ENCODE measurements at regions not wholly inside any gene's neighbourhood (a gene's known extent, or its start where the extent isn't known, plus 50 kb on each side); places are given as distances from the start of the nearest gene placed in this dataset.

DNA sequence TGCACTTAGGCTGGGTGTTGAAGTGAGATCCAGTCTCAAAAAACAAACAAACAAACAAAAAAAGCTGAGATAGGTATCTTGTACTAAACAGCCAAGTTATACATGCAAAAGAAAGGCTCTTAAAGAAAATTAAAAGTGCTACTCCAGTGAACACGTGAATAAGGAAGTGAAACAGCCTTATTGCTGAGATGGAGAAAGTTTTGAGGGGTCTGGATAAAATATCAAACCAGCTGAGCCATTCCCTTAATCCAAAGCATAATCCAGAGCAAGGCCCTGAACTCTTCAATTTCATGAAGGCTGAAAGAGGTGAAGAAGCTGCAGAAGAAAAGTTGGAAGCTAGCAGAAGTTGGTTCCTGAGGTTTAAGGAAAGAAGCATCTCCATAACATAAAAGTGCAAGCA, 360.5 kb upstream of the DAB1 start:
- DNase-seq, result no peak

DNA sequence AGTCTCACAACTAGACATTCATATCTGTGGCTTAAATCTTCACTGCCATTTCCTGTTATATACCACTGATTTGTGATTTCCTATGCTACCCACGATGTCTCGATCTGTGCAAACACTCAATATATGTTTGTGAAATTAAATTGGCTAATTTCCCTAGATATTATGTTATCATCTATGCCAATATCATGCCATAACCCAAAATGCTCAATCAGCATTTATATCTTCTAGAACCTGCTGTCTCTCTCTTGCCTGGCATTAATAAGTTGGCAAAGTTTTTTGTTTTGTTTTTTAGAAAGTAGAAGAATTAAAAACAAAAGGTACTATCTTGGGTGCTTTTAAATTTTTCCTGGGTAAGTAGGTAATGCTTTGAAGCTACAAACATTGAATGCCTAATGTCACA, 358.5 kb upstream of the DAB1 start:
- DNase-seq, result no peak

DNA sequence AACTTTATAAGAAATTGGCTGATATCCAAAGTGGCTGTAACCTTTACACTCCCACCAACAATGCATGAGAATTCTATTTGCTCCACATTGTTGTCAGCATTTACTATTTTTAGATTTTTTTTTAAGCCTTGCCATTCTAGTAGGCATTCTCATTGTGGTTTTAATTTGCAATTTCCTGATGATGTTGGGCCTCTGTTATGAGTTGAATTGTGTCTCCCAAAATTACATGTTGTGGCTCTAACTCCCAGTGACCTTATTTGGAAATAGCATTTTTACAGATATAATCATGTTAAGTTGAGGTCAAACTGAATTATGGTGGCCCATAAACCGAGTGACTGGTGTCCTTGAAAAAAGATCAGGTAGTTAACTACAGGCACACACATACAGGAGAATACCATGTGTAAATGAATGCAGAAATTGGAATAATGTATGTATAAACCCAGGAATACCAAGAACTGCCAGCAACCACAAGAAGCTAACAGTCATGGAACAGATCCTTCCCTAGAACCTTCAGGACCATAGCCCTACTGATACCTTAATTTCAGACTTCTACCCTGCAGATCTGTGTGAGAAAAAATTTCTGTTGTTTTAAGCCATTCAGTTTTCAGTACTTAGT, 348.8 kb upstream of the DAB1 start:
- no peak for DNase-seq

DNA sequence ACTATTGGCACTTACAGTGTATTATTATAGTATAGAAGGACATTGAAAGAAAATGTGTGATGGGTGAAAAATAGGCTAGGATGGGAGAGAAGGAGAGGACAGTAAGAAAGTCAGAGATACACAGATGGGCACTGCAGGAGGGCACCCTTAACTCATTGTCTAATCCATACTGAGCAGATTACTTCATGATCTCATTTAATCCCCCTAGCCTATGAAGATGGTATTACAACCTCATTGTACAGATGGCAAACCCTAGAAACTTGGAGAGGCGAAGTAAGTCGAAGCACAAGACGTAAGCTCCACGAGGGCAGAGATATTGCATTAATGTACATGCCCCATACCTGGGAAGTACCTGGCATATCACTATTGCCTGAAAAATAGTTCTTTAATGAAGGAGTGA, 346.9 kb upstream of the DAB1 start:
- peak; percentile 18 for DNase-seq

DNA sequence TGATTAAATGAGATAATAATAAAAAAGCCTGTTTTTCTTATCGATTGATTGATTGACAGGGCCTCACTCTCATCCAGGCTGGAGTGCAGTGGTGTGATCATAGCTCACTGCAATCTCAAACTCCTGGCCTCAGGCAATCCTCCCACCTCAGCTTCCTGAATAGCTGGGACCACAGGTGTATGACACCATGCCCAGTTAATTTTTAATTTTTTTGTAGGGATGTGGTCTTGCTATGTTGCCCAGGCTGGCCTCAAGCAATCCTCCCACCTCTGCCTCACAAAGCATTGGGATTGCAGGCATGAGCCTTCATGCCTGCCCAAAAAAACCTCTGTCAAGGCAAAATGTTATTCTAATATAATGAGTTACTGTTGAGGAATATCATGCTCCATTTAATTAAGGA, 346.4 kb upstream of the DAB1 start:
- DNase-seq, result no peak

DNA sequence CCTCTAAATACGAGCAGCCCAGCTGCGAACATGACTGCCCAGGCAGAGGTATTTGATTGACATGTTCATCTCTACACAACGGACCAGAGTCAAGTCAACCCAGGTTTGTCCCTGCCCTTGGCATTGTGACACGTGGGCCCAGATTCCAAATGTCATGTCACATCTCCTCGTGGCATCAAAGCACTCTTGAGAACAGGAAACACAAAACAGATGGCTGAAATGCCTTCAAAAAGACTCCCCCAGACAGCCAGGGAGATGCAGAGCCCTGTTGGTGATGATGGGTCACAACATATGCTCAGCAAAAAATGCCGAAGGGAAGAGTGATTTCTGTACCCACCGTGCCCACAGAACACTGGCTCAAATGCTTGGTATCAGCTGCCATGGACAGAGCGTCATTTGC, 337.8 kb upstream of the DAB1 start:
- DNase-seq, result no peak

DNA sequence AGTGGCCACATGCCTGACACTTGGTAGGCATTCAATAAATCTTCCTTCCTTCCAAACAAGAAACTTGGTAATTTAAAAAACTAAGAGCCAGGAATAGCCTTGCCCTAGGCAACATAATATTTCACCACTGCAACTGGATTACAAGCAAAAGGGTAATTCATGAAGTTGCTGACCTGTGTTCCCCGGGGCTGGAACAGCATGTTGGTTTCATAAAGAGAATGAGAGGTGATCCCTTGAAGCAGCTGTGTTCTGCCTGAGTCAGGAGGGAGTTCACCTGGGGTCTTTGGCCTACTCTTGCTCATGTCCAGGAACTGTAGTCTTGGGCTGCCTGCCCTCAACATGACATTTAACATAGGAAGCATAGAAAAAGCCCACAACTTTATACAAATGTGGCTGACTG, 329.0 kb upstream of the DAB1 start:
- no peak for DNase-seq

DNA sequence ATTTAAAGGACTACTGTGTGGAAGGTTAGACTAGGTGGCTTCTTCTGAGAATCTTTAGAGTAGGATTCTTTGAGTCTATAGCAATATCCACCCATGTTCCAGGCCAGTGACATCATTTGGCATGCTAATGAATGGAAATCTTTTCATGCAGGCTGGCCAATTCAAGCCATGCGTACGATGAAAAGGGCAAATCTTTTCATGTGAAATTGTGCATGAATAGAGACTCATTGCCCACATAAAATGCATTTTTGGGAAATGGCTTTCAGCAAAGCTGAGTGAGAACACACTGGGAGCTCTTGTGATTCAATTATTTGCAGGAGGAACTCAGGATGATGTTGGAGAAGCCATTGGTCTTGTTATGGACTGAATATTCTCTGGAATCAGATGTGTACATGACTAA, 324.9 kb upstream of the DAB1 start:
- no peak for DNase-seq

DNA sequence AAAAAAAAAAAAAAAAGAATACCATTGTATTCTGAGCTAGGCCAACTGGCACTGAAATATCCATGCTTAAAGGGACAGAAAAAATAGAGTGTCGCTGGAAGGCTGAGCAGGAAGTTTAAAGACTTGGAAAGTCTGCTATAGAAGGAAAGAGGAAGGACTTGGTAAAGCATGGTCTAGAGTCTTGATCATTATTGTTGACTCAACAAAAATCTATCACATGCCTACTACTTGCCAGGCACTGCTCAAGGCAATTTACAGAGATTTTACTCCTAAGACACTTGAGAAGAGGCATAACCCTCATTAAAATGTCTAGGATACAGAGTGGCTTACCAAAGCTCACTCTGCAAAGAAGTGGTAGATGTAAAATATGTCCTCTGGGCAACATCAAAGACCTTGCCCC, 324.0 kb upstream of the DAB1 start:
- DNase-seq, result no peak

DNA sequence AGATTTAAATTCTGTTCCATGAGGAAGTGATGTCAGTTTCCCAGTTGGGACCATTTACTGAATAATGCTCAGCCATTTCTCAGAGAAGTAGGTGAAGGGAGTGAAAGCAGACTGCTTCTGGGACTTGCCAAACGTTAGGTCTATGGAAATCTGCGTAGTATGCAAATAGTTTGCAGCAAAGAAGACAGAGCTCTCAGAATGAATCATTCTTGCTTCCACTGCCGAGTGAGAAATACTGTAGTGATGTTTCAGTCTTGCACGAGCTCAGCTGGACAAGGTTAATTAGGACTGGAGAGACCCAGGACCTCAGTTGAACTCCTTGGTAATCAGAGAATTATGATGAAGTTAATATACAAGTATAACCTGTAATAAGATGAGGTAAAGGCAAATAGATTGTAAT, 317.7 kb upstream of the DAB1 start:
- DNase-seq, result no peak

DNA sequence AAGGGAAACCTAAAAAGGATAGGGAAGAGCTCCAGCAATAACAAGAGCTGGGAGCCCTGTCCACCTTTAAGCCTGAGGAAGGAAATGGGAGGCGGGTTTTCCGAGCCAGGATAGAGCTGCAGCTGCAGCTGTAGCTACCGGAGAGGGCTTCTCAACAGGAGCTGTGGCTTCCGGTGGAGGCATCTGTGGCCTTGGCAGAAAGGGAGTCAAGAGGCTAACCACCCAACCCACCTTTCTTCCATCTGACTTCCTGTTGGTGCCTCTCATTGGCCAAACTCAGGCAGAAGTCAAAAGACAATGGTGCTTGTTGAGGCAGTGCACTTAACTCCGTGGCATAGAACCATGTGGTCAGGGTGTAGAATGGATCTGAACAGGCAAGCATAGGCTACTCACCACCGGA, 313.1 kb upstream of the DAB1 start:
- DNase-seq, result no peak

DNA sequence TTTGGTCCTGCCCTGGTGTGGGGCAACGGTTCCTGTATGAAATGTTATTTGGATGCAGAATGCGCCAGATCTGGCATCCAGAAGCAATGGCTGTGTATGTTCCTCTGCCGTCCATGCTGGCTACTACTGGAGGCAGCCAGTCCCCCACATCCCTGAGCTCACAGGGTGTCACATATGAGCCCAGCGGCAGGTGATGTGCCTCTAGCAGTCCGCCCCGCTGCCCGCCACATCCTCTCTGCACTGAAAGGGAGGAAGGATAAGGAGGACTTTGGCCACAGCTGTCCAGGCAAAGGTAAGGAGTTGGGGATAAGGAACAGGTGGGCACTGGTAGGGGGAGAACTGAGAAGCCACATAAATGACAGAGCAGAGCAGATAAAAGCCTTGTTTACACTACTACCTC, 305.3 kb upstream of the DAB1 start:
- no peak for DNase-seq

DNA sequence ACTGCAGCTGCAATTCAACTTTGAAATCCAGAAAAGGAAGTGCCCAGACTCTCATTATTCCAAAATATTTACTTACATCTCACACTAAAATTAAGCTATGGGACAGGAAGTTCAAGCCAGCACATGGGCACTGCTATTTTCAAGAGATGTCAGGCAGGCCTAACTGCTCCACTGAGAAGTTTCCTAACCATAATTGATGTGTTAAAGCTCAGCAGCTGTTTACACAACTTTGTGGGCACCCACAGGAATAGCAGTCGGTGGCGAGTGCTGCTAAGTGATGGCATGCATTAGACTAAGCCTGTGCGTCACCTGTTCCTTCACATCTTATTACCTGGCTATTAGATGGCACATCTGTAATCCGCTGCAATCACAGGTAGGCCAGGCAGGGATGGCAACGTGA, 303.3 kb upstream of the DAB1 start:
- no peak for DNase-seq

DNA sequence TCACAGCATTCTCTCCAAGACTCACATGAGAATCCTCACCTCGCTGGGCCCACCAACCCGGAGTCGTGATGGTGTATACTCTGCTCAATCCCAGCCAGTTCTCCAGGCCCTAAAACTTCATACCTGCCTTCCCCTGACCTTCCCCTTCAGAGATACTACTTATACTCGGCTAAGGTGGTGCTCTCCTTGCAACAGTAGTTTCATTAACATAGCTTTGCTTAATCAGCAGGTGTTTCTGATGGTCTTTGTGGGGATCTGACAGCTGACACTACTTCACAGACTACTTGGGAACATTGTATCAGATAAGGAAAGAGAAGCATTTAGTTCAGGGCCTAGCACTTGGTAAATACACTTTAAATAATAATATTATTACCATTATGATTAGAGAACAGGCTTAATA, 301.5 kb upstream of the DAB1 start:
- no peak for DNase-seq

DNA sequence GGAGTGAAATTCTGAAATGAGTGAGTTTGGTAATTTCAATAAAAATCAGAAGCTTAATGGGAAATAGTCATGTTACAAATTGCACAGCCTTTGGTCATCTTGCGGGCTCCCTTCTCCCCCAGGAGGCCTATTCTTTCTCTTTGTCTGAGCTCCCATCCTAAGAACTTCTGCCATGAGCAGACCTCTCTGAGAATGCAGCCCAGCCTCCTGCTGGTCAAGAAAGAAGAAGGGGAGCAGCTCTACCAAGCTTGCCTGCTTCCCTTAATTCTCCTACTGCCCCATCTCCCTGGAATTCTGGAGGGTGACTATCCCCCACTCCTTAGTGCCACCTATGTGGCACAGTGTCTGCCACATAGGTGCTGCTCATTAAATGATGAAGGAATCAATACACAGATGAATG, 300.7 kb upstream of the DAB1 start:
- DNase-seq, result no peak

DNA sequence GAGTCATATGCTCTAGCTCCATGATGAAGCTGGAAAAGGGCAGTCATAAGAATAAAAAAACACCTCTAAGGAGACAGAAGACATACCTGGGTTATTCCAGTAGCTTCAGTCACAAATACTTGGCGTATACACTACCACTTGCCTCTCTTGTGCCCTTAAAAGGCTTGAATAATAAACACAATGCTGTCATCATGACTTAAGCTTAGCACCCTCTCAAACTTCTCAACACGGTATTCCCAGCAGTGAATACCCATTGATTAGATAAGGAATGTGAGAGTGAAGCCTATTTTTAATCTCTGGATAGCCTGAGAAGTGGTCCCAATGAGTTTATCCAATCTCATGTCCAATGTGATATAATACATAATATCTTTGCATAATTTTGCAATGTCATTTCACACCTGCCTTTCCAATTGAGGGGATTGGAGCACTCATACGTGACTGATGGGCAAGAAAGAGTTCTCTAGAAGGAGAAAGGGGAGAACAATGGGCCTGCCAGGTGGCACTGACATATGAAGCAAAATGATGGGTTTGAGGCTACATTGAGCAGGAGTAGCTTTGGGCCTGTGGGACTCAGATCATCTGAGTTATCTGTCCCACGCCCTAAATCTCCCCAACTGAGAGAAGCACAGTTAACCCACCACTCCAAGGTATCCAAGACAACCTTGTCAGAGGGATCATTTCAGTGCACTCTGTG, 298.6 kb upstream of the DAB1 start:
- DNase-seq, result no peak

DNA sequence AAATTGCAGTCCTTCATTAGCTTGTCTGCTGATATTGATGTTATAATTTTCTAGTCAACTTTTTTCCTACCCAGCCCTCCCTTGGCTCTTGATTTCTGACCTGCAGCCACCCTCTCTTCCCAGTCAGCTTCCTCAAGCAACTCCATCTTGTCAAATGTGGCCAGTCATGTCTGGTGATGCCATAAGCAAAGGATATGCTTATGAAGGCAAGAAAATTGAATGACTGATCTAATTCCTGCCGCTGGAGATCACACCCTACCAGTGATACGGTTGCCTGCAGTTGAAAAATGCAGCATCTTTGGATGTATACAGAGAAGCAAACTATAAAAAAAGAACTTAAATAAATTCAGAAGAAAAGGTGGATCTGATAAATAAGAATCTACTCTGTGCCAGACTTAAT, 297.1 kb upstream of the DAB1 start:
- no peak for DNase-seq

DNA sequence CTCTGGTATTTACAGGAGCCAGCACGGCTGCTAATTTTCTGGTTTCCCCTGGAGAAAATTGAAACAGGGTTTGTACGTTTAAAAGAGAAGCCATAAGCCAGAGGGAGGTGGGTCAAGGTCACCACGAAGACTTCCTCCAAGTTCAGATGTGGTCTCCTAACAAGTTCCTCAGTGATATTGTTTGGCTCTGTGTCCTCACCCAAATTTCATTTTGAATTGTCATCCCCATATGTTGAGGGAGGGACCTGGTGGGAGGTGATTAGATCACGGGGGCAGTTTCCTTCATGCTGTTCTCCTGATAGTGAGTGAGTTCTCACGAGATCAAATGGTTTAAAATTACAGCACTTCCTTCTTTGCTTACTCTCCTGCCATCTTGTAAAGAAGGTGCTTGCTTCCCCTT, 295.4 kb upstream of the DAB1 start:
- no peak for DNase-seq

DNA sequence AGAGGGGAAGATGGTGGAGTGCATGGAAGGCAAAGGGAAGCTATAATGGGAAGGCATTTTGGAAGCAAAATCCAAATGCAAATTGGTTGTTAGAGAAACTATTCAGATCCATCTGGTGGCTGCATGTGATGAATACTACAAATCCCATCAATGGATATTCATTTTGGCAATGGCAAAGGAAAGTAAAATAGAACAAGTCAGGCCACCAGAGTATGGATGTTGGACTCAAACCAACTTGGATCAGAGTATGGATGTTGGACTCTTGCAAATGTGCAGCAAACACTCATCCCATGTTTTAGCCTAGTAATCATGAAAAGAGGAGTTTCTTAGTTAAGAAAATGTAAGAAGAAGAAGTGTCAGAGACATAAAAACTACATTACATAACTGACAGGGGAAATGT, 289.6 kb upstream of the DAB1 start:
- DNase-seq, result no peak

DNA sequence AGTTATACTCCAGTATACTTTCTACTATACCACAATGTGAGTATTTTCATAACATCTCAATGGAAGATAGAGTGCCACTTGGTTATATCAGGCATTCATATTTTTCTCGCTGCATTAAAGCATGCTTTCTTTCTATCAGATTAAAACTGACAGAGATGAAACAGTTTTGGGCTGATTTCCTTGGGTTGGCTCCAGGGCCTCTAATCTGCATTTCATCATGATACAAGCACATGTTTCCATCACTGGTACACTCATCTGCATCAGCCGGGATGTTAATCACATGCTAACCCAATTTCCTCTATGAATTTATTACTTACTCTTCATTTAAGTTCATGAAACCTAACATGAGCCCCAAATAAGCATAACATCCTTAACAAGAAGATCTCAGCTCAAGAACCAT, 289.0 kb upstream of the DAB1 start:
- no peak for DNase-seq

DNA sequence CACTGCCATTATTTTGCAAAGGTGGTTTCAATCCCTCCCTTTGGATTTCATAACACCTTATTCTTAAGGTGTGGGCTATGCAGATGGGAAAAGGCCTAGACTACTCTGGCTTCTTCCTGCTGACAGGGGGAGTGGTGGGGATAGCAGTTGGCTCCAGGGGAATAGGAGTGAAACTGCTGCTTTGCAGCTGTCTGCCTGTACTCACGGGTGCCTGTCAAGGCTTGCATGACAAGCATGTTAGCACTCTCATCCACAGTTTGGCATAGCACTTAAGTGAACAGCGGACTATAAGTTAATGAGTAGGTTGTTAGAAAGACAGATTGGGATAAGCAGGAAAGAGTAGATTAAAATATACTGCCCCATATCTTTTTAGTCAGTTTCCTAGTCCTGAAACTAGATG, 287.5 kb upstream of the DAB1 start:
- peak; percentile 21 for DNase-seq

DNA sequence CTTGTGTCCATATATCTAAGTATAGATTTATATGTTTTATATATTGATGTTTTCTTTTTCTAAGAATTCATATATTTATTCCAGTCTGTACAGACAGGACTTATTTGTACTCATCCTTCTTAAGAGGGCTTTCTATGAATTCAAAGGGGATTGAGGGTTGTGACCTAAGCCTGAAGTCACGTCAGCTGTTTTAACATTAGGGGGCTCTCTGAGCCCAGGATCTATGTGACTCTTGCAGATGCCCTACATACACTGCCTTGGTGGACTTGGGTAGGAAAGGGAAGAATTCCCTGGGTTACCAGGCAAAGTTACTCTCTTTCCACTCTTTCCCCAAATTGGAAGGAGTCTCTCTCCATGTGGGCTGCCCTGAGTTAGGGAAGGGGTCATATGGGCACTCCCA, 283.8 kb upstream of the DAB1 start:
- DNase-seq, result no peak

DNA sequence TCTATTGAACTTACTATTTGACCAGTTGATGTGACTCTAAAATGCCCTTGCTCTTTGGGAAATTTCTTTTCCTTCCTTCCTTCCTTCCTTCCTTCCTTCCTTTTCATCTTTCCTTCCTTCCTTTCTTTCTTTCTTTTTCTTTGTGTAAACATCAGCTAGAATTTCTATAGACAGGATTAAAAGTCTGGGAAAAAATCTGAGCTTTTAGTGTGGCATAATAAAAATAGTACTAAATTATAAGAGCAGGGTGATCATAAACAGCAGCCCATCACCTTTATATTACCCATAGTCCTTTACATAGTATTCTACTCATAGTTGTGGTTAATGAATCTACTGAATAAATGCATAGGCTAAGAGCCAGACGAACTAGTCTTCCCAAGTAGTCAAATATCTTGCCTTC, 281.0 kb upstream of the DAB1 start:
- no peak for DNase-seq

DNA sequence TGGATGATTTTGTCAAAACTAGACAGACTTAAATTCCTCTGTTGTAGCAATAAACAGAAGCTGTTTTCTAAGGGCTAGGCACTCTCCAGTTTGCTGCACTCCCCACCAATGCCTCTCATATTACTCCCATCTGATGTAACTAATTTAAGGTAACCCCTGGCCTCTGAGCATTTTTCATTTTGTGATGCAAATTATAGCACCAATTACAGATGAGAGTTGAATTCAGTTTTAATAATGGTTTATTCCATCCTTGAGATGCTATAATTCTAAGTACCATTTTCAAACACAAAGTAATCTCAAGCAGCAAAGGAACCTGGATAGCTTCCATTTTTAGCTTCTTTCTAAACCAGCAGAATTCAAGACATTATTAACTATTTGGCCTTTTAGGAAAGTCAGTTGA, 280.4 kb upstream of the DAB1 start:
- no peak for DNase-seq

DNA sequence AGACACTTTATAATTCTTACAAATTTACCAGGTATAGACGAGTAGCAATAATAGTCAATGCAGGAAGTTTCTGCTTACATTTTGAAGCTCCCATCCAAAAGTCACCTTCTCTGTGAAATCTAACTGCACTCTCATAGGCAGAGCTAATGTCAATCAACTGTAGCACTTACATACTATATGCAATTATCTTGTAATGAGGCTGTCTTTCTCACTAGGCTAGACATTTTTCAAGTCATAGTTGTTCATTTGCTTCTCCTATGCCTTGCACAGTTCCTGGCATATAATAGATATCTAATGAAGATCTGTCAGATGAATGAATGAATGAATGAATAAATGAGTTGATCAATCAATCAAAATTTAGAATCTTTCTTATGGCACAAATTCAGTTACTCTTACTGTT, 273.0 kb upstream of the DAB1 start:
- DNase-seq, result no peak

DNA sequence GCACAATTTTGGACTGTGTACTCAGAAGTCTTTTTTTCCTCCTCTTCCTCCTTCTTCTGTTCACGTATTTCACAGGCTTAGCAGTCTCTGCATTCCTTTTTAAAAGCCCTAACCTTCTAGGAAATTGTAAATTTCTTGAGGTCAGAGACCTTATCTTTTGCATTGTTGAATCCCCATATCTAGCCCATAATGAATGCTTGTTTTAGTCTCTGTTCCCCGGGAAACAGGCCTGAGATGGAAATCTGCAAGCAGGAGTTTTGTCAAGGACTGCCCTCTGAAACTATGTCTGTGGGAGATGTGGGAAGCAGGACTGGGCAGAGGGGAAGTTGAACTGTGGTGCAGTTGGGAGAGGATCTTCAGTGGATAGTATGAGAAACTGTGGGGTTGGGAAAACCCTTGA, 272.2 kb upstream of the DAB1 start:
- no peak for DNase-seq
